HG03097 (cell line): ENCODE measurements at regions not wholly inside any gene's neighbourhood (a gene's known extent, or its start where the extent isn't known, plus 50 kb on each side); places are given as distances from the start of the nearest gene placed in this dataset.
"Not testable (repeated sequence)": the region's sequence is repeated elsewhere in the genome, so short reads cannot be mapped to it uniquely, and the experiment has no call there.

Experiments used
- ATAC-seq: cut with Tn5 transposase; IDR thresholded peaks from one replicate; pipeline ENCODE4 v1.9.1; 2021; ENCODE audit not compliant: unreplicated experiment, low FRiP score

- no peak for ATAC-seq
These were observed 62.1 kb downstream of the ZWINT start for GRCh38 chr10:56298941-56299340.

GRCh38 chr10:56296618-56297017, 64.4 kb downstream of the ZWINT start:
- ATAC-seq = no peak

GRCh38 chr10:56288403-56288802, 72.7 kb downstream of the ZWINT start:
- no peak for ATAC-seq

- no peak for ATAC-seq
These were observed 75.0 kb downstream of the ZWINT start for GRCh38 chr10:56286096-56286495.

GRCh38 chr10:56279270-56279669, 81.8 kb downstream of the ZWINT start:
- no peak for ATAC-seq

GRCh38 chr10:56269181-56269580, 91.9 kb downstream of the ZWINT start:
- no peak for ATAC-seq

- ATAC-seq = no peak
These were observed 94.9 kb downstream of the ZWINT start for GRCh38 chr10:56266120-56266519.

- no peak for ATAC-seq
These were observed 102.1 kb downstream of the ZWINT start for GRCh38 chr10:56258991-56259390.

- no peak for ATAC-seq
These were observed 102.7 kb downstream of the ZWINT start for GRCh38 chr10:56258378-56258777.

GRCh38 chr10:56255298-56255697, 105.8 kb downstream of the ZWINT start:
- no peak for ATAC-seq

- ATAC-seq = no peak
These were observed 120.6 kb downstream of the ZWINT start for GRCh38 chr10:56240471-56240870.

GRCh38 chr10:56231436-56231835, 129.6 kb downstream of the ZWINT start:
- no peak for ATAC-seq

- ATAC-seq = no peak
These were observed 138.8 kb downstream of the ZWINT start for GRCh38 chr10:56222237-56222636.

- no peak for ATAC-seq
These were observed 148.1 kb downstream of the ZWINT start for GRCh38 chr10:56212951-56213350.

GRCh38 chr10:56181607-56182006, 179.5 kb downstream of the ZWINT start:
- ATAC-seq = no peak

- no peak for ATAC-seq
These were observed 182.8 kb downstream of the ZWINT start for GRCh38 chr10:56178210-56178609.

- ATAC-seq = not testable (repeated sequence)
These were observed 206.0 kb downstream of the ZWINT start for GRCh38 chr10:56155091-56155513.

- ATAC-seq = no peak
These were observed 214.3 kb downstream of the ZWINT start for GRCh38 chr10:56146806-56147205.

GRCh38 chr10:56142092-56142728, 218.8 kb downstream of the ZWINT start:
- no peak for ATAC-seq

- ATAC-seq = no peak
These were observed 221.7 kb downstream of the ZWINT start for GRCh38 chr10:56139405-56139804.

GRCh38 chr10:56135828-56136227, 225.2 kb downstream of the ZWINT start:
- ATAC-seq = no peak

- no peak for ATAC-seq
These were observed 237.8 kb downstream of the ZWINT start for GRCh38 chr10:56123247-56123646.

GRCh38 chr10:56116684-56117083, 244.4 kb downstream of the ZWINT start:
- no peak for ATAC-seq
